AG08395 (cell line): ENCODE measurements at regions not wholly inside any gene's neighbourhood (a gene's known extent, or its start where the extent isn't known, plus 50 kb on each side); places are given as distances from the start of the nearest gene placed in this dataset.
A peak's percentile ranks its signal among the peaks of the same experiment; 100 is the strongest.
"Not testable (repeated sequence)": the region's sequence is repeated elsewhere in the genome, so short reads cannot be mapped to it uniquely, and the experiment has no call there.

Source experiments
- DNase-seq: peaks from one replicate; pipeline ENCODE4 v3.0.0; 2012; ENCODE audit warnings: mixed read lengths, low spot score

- DNase-seq = no peak
These were observed 636.5 kb upstream of the TBX3 start for GRCh38 chr12:115320451-115320850.

- DNase-seq = no peak
These were observed 635.6 kb upstream of the TBX3 start for GRCh38 chr12:115319446-115320040.

GRCh38 chr12:115313929-115314328 lies 630.0 kb upstream of the TBX3 start:
- DNase-seq = peak; percentile 44

GRCh38 chr12:115312901-115313300 lies 628.9 kb upstream of the TBX3 start:
- DNase-seq = no peak

GRCh38 chr12:115311875-115312274 lies 627.9 kb upstream of the TBX3 start:
- no peak for DNase-seq

- DNase-seq = no peak
These were observed 624.9 kb upstream of the TBX3 start for GRCh38 chr12:115308918-115309317.

GRCh38 chr12:115306380-115306779 lies 622.4 kb upstream of the TBX3 start:
- DNase-seq = no peak

GRCh38 chr12:115305867-115306266 lies 621.9 kb upstream of the TBX3 start:
- DNase-seq = no peak

GRCh38 chr12:115305275-115305674 lies 621.3 kb upstream of the TBX3 start:
- DNase-seq = no peak

GRCh38 chr12:115303723-115304309 lies 619.8 kb upstream of the TBX3 start:
- no peak for DNase-seq

- DNase-seq = no peak
These were observed 613.5 kb upstream of the TBX3 start for GRCh38 chr12:115297445-115297844.

- no peak for DNase-seq
These were observed 612.7 kb upstream of the TBX3 start for GRCh38 chr12:115296613-115297198.

- DNase-seq = no peak
These were observed 611.9 kb upstream of the TBX3 start for GRCh38 chr12:115295886-115296285.

GRCh38 chr12:115294453-115295133 lies 610.6 kb upstream of the TBX3 start:
- DNase-seq = no peak

GRCh38 chr12:115285429-115285828 lies 601.5 kb upstream of the TBX3 start:
- not testable (repeated sequence) for DNase-seq

- DNase-seq = no peak
These were observed 589.5 kb upstream of the TBX3 start for GRCh38 chr12:115273456-115273855.

- DNase-seq = no peak
These were observed 584.5 kb upstream of the TBX3 start for GRCh38 chr12:115268451-115268850.

- DNase-seq = peak; percentile 57
These were observed 583.9 kb upstream of the TBX3 start for GRCh38 chr12:115267891-115268290.

- DNase-seq = peak; percentile 41
These were observed 583.5 kb upstream of the TBX3 start for GRCh38 chr12:115267464-115267863.

- DNase-seq = no peak
These were observed 580.6 kb upstream of the TBX3 start for GRCh38 chr12:115264605-115265004.

- DNase-seq = no peak
These were observed 577.9 kb upstream of the TBX3 start for GRCh38 chr12:115261691-115262398.
